RWPE1 (cell line): ENCODE measurements at regions not wholly inside any gene's neighbourhood (a gene's known extent, or its start where the extent isn't known, plus 50 kb on each side); places are given as distances from the start of the nearest gene placed in this dataset.
A peak's percentile ranks its signal among the peaks of the same experiment; 100 is the strongest.

Experiments used
- CTCF ChIA-PET: fragments of 350-600 bp; sonication (Branson Sonifier 250); formaldehyde crosslinking; extraction: SDS; loops from one replicate; lab custom pipeline; 2021; lab: Yijun Ruan, JAX
- POLR2A ChIA-PET: fragments of 400-600 bp; formaldehyde crosslinking; extraction: SDS; loops from one replicate; lab custom pipeline; 2020; ENCODE audit warnings: antibody characterized with exemption; ENCODE audit not compliant: low non-redundant PET; lab: Yijun Ruan, JAX
- DNase-seq: peaks from one replicate; pipeline ENCODE4 v3.0.0; 2012; ENCODE audit warnings: low spot score
- H3K27ac ChIP-seq: fragments of 450-650 bp; 2 replicates; pipeline ENCODE4 v1.5.1; 2017
- CTCF ChIP-seq: fragments of 450-650 bp; conservative IDR thresholded peaks from 2 replicates; pipeline ENCODE4 v1.5.1; 2017; ENCODE audit warnings: low read depth, mild to moderate bottlenecking

GRCh38 chr5:72015103-72015548 lies 92.1 kb upstream of the MAP1B start:
- ChIA-PET CTCF (interaction anchor here (0.6 to 1.2 kb wide), 3 partner anchors 28 to 187 kb away, joined by 4 read pairs; no protein-coding TSS in a partner anchor), POLR2A (no interaction called here)
- peak; percentile 75 for DNase-seq
- TF ChIP-seq CTCF = no peak
- H3K27ac ChIP-seq = peak overlapping the region; percentile 9; the same call in 1 of the 2 replicates

DNA sequence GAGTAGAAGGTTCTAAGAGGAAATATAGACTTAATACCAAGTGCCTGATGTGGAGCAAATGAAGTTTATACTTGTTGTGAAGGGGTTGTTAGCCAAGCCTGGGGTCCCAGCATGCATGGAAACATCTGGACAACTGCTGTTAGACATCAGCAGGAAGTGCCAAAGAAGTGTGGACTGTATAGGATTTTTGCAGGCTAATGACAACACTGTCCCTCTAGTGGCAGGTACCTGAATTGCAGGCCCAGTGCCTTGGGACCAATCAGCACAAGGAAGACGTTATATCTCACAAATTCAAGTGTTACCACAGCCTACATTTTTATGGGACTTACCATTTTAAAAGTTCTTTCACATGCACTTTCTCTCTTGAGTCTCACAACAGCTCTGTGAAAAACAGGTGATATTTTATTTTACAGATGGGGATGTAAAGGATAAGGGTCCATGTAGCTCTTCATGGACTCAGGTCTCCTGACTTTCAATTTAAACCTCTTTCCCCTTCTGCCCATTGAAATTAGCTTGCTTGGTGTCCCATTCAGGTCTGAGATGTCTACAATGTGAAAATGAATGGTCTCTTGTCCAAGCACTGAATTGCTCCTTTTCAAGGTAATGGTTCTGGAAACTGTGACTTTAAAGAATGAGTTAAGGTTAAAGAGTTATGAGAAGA lies 89.0 kb upstream of the MAP1B start:
- CTCF ChIA-PET = interaction anchor here (0.6 to 1.3 kb wide), 6 partner anchors 9 to 365 kb away, joined by 3 to 6 read pairs (median 4); no protein-coding TSS in a partner anchor
- POLR2A ChIA-PET = no interaction called here
- H3K27ac ChIP-seq = no peak overlapping the region
- TF ChIP-seq CTCF = peak; percentile 87
- DNase-seq = peak; percentile 45

DNA sequence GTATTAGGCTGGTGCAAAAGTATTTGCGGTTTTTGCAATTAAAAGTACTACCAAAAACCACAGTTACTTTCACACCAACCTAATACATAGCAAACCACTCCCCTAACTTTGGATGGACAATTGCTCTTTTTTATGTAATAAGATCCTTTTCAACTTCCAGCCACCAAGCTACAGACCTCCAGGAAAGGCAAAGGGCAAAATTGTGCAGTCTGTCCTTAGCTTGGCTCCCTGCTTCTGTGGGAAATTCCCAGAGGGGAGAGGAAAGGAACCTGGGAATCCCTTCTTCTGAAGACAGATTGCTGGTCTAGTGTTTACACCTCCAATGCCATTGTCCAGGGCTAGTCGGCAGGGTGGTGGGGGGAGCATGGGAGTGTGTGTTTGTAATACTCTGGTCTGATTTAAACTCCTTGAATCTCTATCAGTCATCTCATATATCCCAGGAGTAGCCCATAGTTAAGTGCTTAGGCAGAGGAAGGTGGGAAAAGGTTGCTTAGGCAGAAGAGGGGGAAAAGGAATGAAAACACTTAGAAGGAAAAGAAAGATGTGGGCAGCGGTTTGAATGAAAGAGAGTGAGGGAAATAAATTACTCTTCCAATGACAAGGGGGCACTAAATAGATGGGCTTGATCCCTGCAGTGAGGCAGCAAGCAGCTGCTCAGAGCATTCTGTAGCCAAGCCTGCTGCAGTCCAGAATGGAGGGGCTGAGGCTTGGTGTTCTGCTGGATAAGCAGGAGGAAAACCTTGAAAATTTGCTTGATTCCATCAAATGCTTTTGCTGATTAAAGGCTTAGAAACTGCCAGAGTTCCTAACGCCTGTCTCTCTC lies 86.9 kb upstream of the MAP1B start:
- H3K27ac ChIP-seq = no peak overlapping the region
- POLR2A ChIA-PET = no interaction called here
- DNase-seq = no peak
- CTCF ChIA-PET = no interaction called here
- no peak for TF ChIP-seq CTCF

GRCh38 chr5:72021651-72022357 lies 85.5 kb upstream of the MAP1B start:
- CTCF ChIA-PET = no interaction called here
- no peak for TF ChIP-seq CTCF
- no peak overlapping the region for H3K27ac ChIP-seq
- POLR2A ChIA-PET = no interaction called here
- DNase-seq = no peak

DNA sequence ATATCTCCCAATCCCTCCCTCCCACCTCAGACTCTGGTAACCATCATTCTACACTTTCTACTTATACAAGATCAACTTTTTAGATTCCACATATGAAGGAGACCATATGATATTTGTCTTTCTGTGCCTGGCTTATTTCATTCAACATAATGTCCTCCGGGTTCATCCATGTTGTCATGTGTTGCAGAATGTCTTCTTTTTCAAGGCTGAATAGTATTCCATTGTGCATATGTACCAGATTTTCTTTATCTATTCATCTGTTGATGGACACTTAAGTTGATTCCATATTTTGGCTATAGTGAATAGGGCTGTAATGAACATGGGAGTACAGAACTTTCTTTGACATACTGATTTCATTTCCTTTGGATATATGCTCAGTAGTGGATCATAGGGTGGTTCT lies 78.9 kb upstream of the MAP1B start:
- H3K27ac ChIP-seq = no peak overlapping the region
- POLR2A ChIA-PET = no interaction called here
- no peak for TF ChIP-seq CTCF
- CTCF ChIA-PET = no interaction called here
- no peak for DNase-seq

GRCh38 chr5:72030237-72030636 lies 77.0 kb upstream of the MAP1B start:
- ChIA-PET POLR2A (no interaction called here), CTCF (interaction anchor here (0.7 to 1.0 kb wide), 2 partner anchors 28 to 37 kb away, joined by 3 to 4 read pairs; no protein-coding TSS in a partner anchor)
- H3K27ac ChIP-seq = no peak overlapping the region
- no peak for TF ChIP-seq CTCF
- no peak for DNase-seq
